Endodermal cell (in vitro differentiated cells): ENCODE measurements at regions not wholly inside any gene's neighbourhood (a gene's known extent, or its start where the extent isn't known, plus 50 kb on each side); places are given as distances from the start of the nearest gene placed in this dataset.

Experiments used
- DNase-seq: peaks from one replicate; pipeline ENCODE4 v3.0.0-alpha.2; 2017
- H3K27ac ChIP-seq: 2 replicates; pipeline ENCODE4 v1.5.1; 2013; ENCODE audit warnings: mild to moderate bottlenecking, low read depth, low read length, moderate library complexity
- H3K27me3 ChIP-seq: 2 replicates; pipeline ENCODE4 v1.6.1; 2013; ENCODE audit warnings: mild to moderate bottlenecking, low read length, moderate library complexity; ENCODE audit not compliant: insufficient read depth, control insufficient read depth, poor library complexity, severe bottlenecking
- H3K36me3 ChIP-seq: 2 replicates; pipeline ENCODE4 v1.7.0; 2013; ENCODE audit warnings: mild to moderate bottlenecking, low read length, moderate library complexity; ENCODE audit not compliant: control insufficient read depth, insufficient read depth
- H3K4me1 ChIP-seq: one replicate; pipeline ENCODE4 v1.7.0; 2013; ENCODE audit warnings: low read length; ENCODE audit not compliant: control insufficient read depth, insufficient read depth
- H3K4me3 ChIP-seq: 2 replicates; pipeline ENCODE4 v1.5.1; 2013; ENCODE audit warnings: mild to moderate bottlenecking, low read length, moderate library complexity
- H3K9ac ChIP-seq: 2 replicates; pipeline ENCODE4 v1.6.1; 2013; ENCODE audit warnings: mild to moderate bottlenecking, low read length, moderate library complexity; ENCODE audit not compliant: poor library complexity, severe bottlenecking; ENCODE audit errors: extremely low read depth
- H3K9me3 ChIP-seq: 2 replicates; pipeline ENCODE4 v1.6.1; 2013; ENCODE audit warnings: mild to moderate bottlenecking, low read length, moderate library complexity; ENCODE audit not compliant: control insufficient read depth
- H3K27ac Mint-ChIP-seq: 2 replicates; pipeline ENCODE4 v1.8.0; 2020; ENCODE audit warnings: mixed read lengths
- H3K27me3 Mint-ChIP-seq: 2 replicates; pipeline ENCODE4 v1.8.0; 2021; ENCODE audit warnings: mild to moderate bottlenecking, mixed read lengths; ENCODE audit not compliant: insufficient read depth
- H3K36me3 Mint-ChIP-seq: 2 replicates; pipeline ENCODE4 v1.8.0; 2020; ENCODE audit warnings: low read depth, mixed read lengths
- H3K4me1 Mint-ChIP-seq: 2 replicates; pipeline ENCODE4 v1.8.0; 2020; ENCODE audit warnings: mixed read lengths
- H3K4me3 Mint-ChIP-seq: 2 replicates; pipeline ENCODE4 v1.8.0; 2020; ENCODE audit warnings: mild to moderate bottlenecking, moderate library complexity, mixed read lengths
- H3K9me3 Mint-ChIP-seq: 2 replicates; pipeline ENCODE4 v1.8.0; 2020; ENCODE audit warnings: mild to moderate bottlenecking, mixed read lengths
- WGBS, 2 experiments: methylation state at CpG; one replicate each; pipeline versions ENCODE4 v1.1.5 to v1.1.7; 2013; ENCODE audit warnings: missing lambda C conversion rate in 2 of 2, mixed read lengths in 1 of 2; ENCODE audit not compliant: insufficient coverage in 1 of 2, insufficient read length in 1 of 2; 5-methylcytosine and 5-hydroxymethylcytosine counted together
- TF ChIP-seq, protein P1 (sequence below): fragments of 200-600 bp; sonication (generic); conservative IDR thresholded peaks from 2 replicates; pipeline ENCODE4 v1.5.0; 2021; ENCODE audit warnings: antibody characterized with exemption, mild to moderate bottlenecking

GRCh38 chr2:147615726-147616125 lies 229.1 kb upstream of the ACVR2A start:
- no peaks in the 10 kb centered on the region for H3K36me3 ChIP-seq
- H3K4me1 ChIP-seq, result no peaks in the 10 kb centered on the region
- H3K27ac ChIP-seq, result no peak overlapping the region
- no peaks in the 10 kb centered on the region for H3K36me3 Mint-ChIP-seq
- TF ChIP-seq, protein P1, sequence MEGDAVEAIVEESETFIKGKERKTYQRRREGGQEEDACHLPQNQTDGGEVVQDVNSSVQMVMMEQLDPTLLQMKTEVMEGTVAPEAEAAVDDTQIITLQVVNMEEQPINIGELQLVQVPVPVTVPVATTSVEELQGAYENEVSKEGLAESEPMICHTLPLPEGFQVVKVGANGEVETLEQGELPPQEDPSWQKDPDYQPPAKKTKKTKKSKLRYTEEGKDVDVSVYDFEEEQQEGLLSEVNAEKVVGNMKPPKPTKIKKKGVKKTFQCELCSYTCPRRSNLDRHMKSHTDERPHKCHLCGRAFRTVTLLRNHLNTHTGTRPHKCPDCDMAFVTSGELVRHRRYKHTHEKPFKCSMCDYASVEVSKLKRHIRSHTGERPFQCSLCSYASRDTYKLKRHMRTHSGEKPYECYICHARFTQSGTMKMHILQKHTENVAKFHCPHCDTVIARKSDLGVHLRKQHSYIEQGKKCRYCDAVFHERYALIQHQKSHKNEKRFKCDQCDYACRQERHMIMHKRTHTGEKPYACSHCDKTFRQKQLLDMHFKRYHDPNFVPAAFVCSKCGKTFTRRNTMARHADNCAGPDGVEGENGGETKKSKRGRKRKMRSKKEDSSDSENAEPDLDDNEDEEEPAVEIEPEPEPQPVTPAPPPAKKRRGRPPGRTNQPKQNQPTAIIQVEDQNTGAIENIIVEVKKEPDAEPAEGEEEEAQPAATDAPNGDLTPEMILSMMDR, result no peak
- H3K4me1 Mint-ChIP-seq, result peaks cover 4% of the 10 kb centered on the region
- no peaks in the 10 kb centered on the region for H3K27me3 Mint-ChIP-seq
- H3K9me3 ChIP-seq, result no peaks in the 10 kb centered on the region
- no peaks in the 10 kb centered on the region for H3K9me3 Mint-ChIP-seq
- WGBS, 2 experiments, result 92 to 100% methylated on average over 2 of the region's 2 CpGs
- no peak for DNase-seq
- H3K9ac ChIP-seq, result no peak overlapping the region
- no peak overlapping the region for H3K4me3 ChIP-seq
- no peaks in the 10 kb centered on the region for H3K27me3 ChIP-seq
- H3K27ac Mint-ChIP-seq, result no peak overlapping the region
- H3K4me3 Mint-ChIP-seq, result no peak overlapping the region

- no peaks in the 10 kb centered on the region for H3K36me3 ChIP-seq
- H3K9ac ChIP-seq, result no peak overlapping the region
- H3K27ac ChIP-seq, result no peak overlapping the region
- Mint-ChIP-seq H3K27me3 (no peaks in the 10 kb centered on the region), H3K4me1 (peaks cover 9% of the 10 kb centered on the region), H3K9me3 (no peaks in the 10 kb centered on the region), H3K36me3 (no peaks in the 10 kb centered on the region), H3K4me3 (no peak overlapping the region), H3K27ac (no peak overlapping the region)
- WGBS, 2 experiments, result 87 to 88% methylated on average over 3 to 4 of the region's 4 CpGs
- H3K4me3 ChIP-seq, result no peak overlapping the region
- TF ChIP-seq, protein P1, result no peak
- H3K27me3 ChIP-seq, result no peaks in the 10 kb centered on the region
- no peaks in the 10 kb centered on the region for H3K4me1 ChIP-seq
- no peak for DNase-seq
- no peaks in the 10 kb centered on the region for H3K9me3 ChIP-seq
Measured at GRCh38 chr2:147614979-147615470, 229.8 kb upstream of the ACVR2A start.

- H3K27ac ChIP-seq, result no peak overlapping the region
- TF ChIP-seq, protein P1, result no peak
- no peak overlapping the region for H3K4me3 Mint-ChIP-seq
- H3K4me1 Mint-ChIP-seq, result peaks cover 9% of the 10 kb centered on the region
- H3K27ac Mint-ChIP-seq, result no peak overlapping the region
- H3K4me3 ChIP-seq, result no peak overlapping the region
- no peak for DNase-seq
- H3K36me3 Mint-ChIP-seq, result no peaks in the 10 kb centered on the region
- 64% methylated on average over 3 of the region's 3 CpGs; no CpG with 5 or more reads in 1 of the 2 experiments for WGBS, 2 experiments
- no peaks in the 10 kb centered on the region for H3K9me3 Mint-ChIP-seq
- H3K4me1 ChIP-seq, result no peaks in the 10 kb centered on the region
- H3K9me3 ChIP-seq, result no peaks in the 10 kb centered on the region
- no peaks in the 10 kb centered on the region for H3K27me3 Mint-ChIP-seq
- H3K9ac ChIP-seq, result no peak overlapping the region
- H3K27me3 ChIP-seq, result no peaks in the 10 kb centered on the region
- H3K36me3 ChIP-seq, result no peaks in the 10 kb centered on the region
Measured at GRCh38 chr2:147614471-147614870, 230.4 kb upstream of the ACVR2A start.
